ENCODE measurements at regions not wholly inside any gene's neighbourhood (a gene's known extent, or its start where the extent isn't known, plus 50 kb on each side); places are given as distances from the start of the nearest gene placed in this dataset.

DNA sequence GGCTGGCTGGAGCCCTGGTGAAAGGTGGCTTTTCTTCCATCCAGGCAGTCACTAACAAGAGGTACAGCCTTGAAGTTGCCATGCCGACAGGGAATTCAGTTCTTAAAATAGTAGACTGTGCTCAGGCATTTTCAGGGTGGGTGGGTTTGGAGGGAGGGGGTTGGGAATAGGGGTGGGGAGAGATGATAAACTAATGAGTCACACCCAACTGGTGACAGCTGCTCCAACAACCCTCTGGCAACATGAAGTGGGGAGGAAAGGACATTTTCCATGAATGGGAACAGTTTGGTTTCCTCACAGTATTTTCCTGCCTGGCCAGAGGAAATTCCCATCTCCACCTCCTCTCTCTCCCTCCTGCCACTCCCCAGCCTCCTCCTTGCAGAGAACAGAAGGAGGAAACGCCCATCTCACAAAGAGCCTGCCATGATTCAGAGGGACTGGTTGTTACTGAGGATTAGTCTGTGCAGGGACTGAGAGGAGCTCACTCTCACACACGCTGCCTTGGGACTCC, 113.0 kb upstream of the SLC1A4 start:
- H3K27me3 ChIP-seq (ENCODE audit: control insufficient read depth in 3 of 3, insufficient read depth in 3 of 3, low read length in 2 of 3) = no peaks in the 10 kb centered on the region
- peaks cover 0 to 8% (median 3%) of the 10 kb centered on the region in 5 donors for H3K4me1 ChIP-seq (ENCODE audit: control insufficient read depth in 5 of 5, insufficient read depth in 5 of 5, low read length in 5 of 5)
- no peaks in the 10 kb centered on the region for H3K9me3 ChIP-seq (ENCODE audit: control insufficient read depth in 4 of 4, insufficient read depth in 3 of 4, low read length in 3 of 4)
- whole genome bisulfite sequencing, 2 donors = 43 to 67% methylated on average over 3 of the region's 3 CpGs
- peak; percentile 68 for ATAC-seq (ENCODE audit: insufficient read depth, low FRiP score)
- TF ChIP-seq, protein P1, sequence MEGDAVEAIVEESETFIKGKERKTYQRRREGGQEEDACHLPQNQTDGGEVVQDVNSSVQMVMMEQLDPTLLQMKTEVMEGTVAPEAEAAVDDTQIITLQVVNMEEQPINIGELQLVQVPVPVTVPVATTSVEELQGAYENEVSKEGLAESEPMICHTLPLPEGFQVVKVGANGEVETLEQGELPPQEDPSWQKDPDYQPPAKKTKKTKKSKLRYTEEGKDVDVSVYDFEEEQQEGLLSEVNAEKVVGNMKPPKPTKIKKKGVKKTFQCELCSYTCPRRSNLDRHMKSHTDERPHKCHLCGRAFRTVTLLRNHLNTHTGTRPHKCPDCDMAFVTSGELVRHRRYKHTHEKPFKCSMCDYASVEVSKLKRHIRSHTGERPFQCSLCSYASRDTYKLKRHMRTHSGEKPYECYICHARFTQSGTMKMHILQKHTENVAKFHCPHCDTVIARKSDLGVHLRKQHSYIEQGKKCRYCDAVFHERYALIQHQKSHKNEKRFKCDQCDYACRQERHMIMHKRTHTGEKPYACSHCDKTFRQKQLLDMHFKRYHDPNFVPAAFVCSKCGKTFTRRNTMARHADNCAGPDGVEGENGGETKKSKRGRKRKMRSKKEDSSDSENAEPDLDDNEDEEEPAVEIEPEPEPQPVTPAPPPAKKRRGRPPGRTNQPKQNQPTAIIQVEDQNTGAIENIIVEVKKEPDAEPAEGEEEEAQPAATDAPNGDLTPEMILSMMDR (IDR thresholded peaks at IDR 0.05; ENCODE audit: control extremely low read depth, extremely low read depth) = no peak
- H3K4me3 ChIP-seq = no peak overlapping the region
- H3K36me3 ChIP-seq (ENCODE audit: control insufficient read depth in 4 of 4, insufficient read depth in 4 of 4, low read length in 4 of 4) = no peaks in the 10 kb centered on the region
- peak in 2 of 3 donors; percentile 15 to 34 for DNase-seq
- H3K27ac ChIP-seq (ENCODE audit: low read depth in 1 of 2, low read length in 1 of 2) = no peak overlapping the region
- H3K9ac ChIP-seq (ENCODE audit: insufficient read depth in 1 of 2, low read length in 2 of 2) = no peak overlapping the region

DNA sequence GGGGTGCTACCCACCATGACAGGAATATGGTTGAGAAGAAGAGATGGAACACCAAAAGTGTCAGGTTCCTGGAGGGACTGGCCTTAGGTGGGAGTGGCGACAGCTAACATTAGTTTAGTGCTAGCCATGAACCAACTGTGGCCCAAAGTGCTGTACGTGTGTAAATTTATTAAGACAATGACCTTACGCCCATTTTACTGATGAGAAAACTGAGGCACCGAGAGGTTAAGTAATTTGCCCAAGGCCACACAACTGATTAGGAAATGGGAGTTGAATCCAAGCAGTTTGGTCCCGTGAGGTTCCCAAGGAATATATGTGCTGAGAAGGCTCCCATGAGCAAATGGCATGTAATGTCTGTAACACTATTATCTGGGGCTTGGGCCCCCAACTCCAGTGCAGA, 109.5 kb upstream of the SLC1A4 start:
- Histone ChIP-seq H3K36me3 (ENCODE audit: control insufficient read depth in 4 of 4, insufficient read depth in 4 of 4, low read length in 4 of 4) (no peaks in the 10 kb centered on the region), H3K27ac (ENCODE audit: low read depth in 1 of 2, low read length in 1 of 2) (no peak overlapping the region), H3K4me3 (no peak overlapping the region), H3K27me3 (ENCODE audit: control insufficient read depth in 3 of 3, insufficient read depth in 3 of 3, low read length in 2 of 3) (no peaks in the 10 kb centered on the region), H3K9ac (ENCODE audit: insufficient read depth in 1 of 2, low read length in 2 of 2) (no peak overlapping the region), H3K4me1 (ENCODE audit: control insufficient read depth in 5 of 5, insufficient read depth in 5 of 5, low read length in 5 of 5) (peaks cover 0 to 8% (median 3%) of the 10 kb centered on the region in 5 donors), H3K9me3 (ENCODE audit: control insufficient read depth in 4 of 4, insufficient read depth in 3 of 4, low read length in 3 of 4) (no peaks in the 10 kb centered on the region)
- no peak for DNase-seq
- ATAC-seq (ENCODE audit: insufficient read depth, low FRiP score) = no peak
- WGBS, 2 donors = 89 to 92% methylated on average over 5 of the region's 5 CpGs
- TF ChIP-seq, protein P1 (IDR thresholded peaks at IDR 0.05; ENCODE audit: control extremely low read depth, extremely low read depth) = no peak

DNA sequence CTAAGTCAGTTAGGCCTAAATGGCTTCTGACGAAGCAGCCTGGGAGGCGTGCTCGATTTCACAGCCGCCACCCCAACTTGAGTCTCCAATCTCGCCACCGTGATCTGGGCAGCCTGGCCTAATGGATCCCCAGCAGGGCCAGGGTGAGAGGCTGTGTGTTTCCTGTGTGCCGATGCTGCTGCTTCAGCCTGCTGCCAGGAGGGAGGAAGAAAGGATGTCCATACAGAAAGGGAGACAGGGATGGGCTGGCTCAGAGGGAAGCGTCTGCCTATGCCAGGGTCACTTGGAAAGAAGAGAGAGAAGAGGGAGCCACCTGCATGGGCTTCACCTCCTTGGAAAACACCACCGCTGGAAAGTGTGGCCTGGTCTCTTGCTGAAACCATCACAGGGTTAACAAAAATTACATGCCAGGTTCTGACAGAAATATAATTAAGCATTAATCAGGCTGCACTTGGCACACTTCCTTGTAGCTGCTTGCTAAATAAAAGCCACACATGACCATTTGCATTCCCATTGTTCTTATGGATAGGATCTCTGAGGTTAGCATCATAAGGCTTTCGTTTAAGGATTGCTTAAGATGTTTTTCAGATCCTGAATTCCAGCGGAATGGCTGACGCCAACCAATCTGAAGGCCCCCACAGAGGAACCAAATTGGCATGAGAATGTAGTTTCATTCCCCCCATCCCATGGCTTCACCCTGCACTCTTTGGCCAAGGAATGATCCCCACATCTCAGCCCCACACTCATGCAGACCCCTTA, 108.8 kb upstream of the SLC1A4 start:
- ATAC-seq (ENCODE audit: insufficient read depth, low FRiP score) (no peak), DNase-seq (peak in 1 of 3 donors; percentile 15)
- no peak overlapping the region for H3K9ac ChIP-seq (ENCODE audit: insufficient read depth in 1 of 2, low read length in 2 of 2)
- H3K27me3 ChIP-seq (ENCODE audit: control insufficient read depth in 3 of 3, insufficient read depth in 3 of 3, low read length in 2 of 3) = no peaks in the 10 kb centered on the region
- H3K9me3 ChIP-seq (ENCODE audit: control insufficient read depth in 4 of 4, insufficient read depth in 3 of 4, low read length in 3 of 4) = no peaks in the 10 kb centered on the region
- H3K4me1 ChIP-seq (ENCODE audit: control insufficient read depth in 5 of 5, insufficient read depth in 5 of 5, low read length in 5 of 5) = peaks cover 0 to 8% (median 3%) of the 10 kb centered on the region in 5 donors
- TF ChIP-seq, protein P1 (IDR thresholded peaks at IDR 0.05; ENCODE audit: control extremely low read depth, extremely low read depth) = no peak
- no peaks in the 10 kb centered on the region for H3K36me3 ChIP-seq (ENCODE audit: control insufficient read depth in 4 of 4, insufficient read depth in 4 of 4, low read length in 4 of 4)
- WGBS, 2 donors = 80 to 82% methylated on average over 12 of the region's 12 CpGs
- no peak overlapping the region for H3K27ac ChIP-seq (ENCODE audit: low read depth in 1 of 2, low read length in 1 of 2)
- no peak overlapping the region for H3K4me3 ChIP-seq
